A549 (cell line): ENCODE measurements at regions not wholly inside any gene's neighbourhood (a gene's known extent, or its start where the extent isn't known, plus 50 kb on each side); places are given as distances from the start of the nearest gene placed in this dataset.

ENCODE experiments used
- CBX8 ChIP-seq: fragments of 200-600 bp; sonication (generic); IDR thresholded peaks from 2 replicates; pipeline ENCODE4 v1.6.1; 2016
- CEBPB ChIP-seq, 2 experiments: fragments of >200 bp in 1 of 2; sonication (Bioruptor Twin) in 1 of 2; formaldehyde crosslinking in 1 of 2; IDR thresholded peaks; 2 replicates each; pipeline ENCODE4 v1.6.1; 2012 to 2016
- CHD2 ChIP-seq: fragments of 150-350 bp; IDR thresholded peaks from 2 replicates; pipeline ENCODE4 v1.6.1; 2014; ENCODE audit warnings: low read length; ENCODE audit not compliant: partially characterized antibody
- EP300 ChIP-seq, 2 experiments: fragments of >200 bp; sonication (Bioruptor Twin); formaldehyde crosslinking; IDR thresholded peaks; 2 replicates in 1 of 2; 3 replicates in 1 of 2; pipeline ENCODE4 v1.6.1; 2016 to 2017
- HOXB13 ChIP-seq: fragments of 250-450 bp; sonication (Bioruptor Pico); IDR thresholded peaks from 2 replicates; pipeline ENCODE4 v1.5.0; 2020; ENCODE audit warnings: low read depth, mild to moderate bottlenecking, moderate library complexity
- POLR2A ChIP-seq: IDR thresholded peaks from 2 replicates; pipeline ENCODE4 v1.6.1; 2012; ENCODE audit warnings: mild to moderate bottlenecking, low read length
- RAD21 ChIP-seq, 2 experiments: fragments of >200 bp in 1 of 2; sonication (Bioruptor Twin) in 1 of 2; formaldehyde crosslinking in 1 of 2; IDR thresholded peaks in 1 of 2; conservative IDR thresholded peaks in 1 of 2; 2 replicates in 1 of 2; 3 replicates in 1 of 2; pipeline ENCODE4 v1.6.1; 2012 to 2018; ENCODE audit warnings: inconsistent platforms in 1 of 2
- TF ChIP-seq, protein P1 (sequence below): fragments of >200 bp; sonication (Bioruptor Twin); formaldehyde crosslinking; IDR thresholded peaks from 3 replicates; pipeline ENCODE4 v1.5.1; 2016
- TF ChIP-seq, protein P2 (sequence below): fragments of >200 bp; sonication (Bioruptor Twin); formaldehyde crosslinking; IDR thresholded peaks from 2 replicates; pipeline ENCODE4 v1.6.1; 2016
- TF ChIP-seq, protein P3 (sequence below): IDR thresholded peaks from 2 replicates; pipeline ENCODE4 v1.6.1; 2012
- TF ChIP-seq, protein P4 (sequence below): fragments of 150-350 bp; IDR thresholded peaks from 2 replicates; pipeline ENCODE4 v1.6.1; 2014; ENCODE audit warnings: low read depth, mild to moderate bottlenecking, low read length
- TF ChIP-seq, protein P5 (sequence below): fragments of 200-600 bp; sonication (generic); IDR thresholded peaks from 2 replicates; pipeline ENCODE4 v1.6.1; 2016; ENCODE audit warnings: antibody characterized with exemption, mild to moderate bottlenecking, moderate library complexity

DNA sequence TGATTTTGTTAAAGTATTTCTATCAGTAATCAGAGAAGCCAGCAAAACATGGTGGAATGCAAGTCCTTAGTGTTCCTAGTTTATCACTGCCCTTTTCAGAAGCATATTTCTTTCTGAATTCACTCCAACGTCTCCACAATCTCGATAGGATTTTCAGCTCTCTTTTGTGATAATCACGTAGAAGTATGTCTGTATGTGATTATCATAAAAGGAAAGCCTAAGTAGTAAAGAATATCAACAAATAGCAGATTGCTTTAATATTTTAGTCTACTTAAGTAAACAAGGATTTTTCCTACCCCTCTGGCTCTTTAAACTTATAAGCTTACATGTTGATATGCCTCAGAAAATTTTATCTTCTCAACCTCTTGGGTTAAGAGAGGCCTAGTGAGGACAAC, 147.4 kb upstream of the NUDT4 start:
- TF ChIP-seq CEBPB (IDR thresholded peaks at IDR 0.05) (no peak), CHD2 (no peak), POLR2A (no peak), HOXB13 (CRISPR knock-in tag) (no peak), RAD21 (conservative IDR thresholded peaks at IDR 0.05 in 1 of 2, IDR thresholded peaks at IDR 0.05 in 1 of 2) (no peak), EP300 (IDR thresholded peaks at IDR 0.05) (no peak), CBX8 (no peak)
- TF ChIP-seq, protein P1, sequence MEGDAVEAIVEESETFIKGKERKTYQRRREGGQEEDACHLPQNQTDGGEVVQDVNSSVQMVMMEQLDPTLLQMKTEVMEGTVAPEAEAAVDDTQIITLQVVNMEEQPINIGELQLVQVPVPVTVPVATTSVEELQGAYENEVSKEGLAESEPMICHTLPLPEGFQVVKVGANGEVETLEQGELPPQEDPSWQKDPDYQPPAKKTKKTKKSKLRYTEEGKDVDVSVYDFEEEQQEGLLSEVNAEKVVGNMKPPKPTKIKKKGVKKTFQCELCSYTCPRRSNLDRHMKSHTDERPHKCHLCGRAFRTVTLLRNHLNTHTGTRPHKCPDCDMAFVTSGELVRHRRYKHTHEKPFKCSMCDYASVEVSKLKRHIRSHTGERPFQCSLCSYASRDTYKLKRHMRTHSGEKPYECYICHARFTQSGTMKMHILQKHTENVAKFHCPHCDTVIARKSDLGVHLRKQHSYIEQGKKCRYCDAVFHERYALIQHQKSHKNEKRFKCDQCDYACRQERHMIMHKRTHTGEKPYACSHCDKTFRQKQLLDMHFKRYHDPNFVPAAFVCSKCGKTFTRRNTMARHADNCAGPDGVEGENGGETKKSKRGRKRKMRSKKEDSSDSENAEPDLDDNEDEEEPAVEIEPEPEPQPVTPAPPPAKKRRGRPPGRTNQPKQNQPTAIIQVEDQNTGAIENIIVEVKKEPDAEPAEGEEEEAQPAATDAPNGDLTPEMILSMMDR: no peak
- TF ChIP-seq, protein P2, sequence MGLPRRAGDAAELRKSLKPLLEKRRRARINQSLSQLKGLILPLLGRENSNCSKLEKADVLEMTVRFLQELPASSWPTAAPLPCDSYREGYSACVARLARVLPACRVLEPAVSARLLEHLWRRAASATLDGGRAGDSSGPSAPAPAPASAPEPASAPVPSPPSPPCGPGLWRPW: no peak
- TF ChIP-seq, protein P3, sequence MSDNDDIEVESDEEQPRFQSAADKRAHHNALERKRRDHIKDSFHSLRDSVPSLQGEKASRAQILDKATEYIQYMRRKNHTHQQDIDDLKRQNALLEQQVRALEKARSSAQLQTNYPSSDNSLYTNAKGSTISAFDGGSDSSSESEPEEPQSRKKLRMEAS: no peak
- TF ChIP-seq, protein P4, sequence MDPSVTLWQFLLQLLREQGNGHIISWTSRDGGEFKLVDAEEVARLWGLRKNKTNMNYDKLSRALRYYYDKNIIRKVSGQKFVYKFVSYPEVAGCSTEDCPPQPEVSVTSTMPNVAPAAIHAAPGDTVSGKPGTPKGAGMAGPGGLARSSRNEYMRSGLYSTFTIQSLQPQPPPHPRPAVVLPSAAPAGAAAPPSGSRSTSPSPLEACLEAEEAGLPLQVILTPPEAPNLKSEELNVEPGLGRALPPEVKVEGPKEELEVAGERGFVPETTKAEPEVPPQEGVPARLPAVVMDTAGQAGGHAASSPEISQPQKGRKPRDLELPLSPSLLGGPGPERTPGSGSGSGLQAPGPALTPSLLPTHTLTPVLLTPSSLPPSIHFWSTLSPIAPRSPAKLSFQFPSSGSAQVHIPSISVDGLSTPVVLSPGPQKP: no peak
- TF ChIP-seq, protein P5, sequence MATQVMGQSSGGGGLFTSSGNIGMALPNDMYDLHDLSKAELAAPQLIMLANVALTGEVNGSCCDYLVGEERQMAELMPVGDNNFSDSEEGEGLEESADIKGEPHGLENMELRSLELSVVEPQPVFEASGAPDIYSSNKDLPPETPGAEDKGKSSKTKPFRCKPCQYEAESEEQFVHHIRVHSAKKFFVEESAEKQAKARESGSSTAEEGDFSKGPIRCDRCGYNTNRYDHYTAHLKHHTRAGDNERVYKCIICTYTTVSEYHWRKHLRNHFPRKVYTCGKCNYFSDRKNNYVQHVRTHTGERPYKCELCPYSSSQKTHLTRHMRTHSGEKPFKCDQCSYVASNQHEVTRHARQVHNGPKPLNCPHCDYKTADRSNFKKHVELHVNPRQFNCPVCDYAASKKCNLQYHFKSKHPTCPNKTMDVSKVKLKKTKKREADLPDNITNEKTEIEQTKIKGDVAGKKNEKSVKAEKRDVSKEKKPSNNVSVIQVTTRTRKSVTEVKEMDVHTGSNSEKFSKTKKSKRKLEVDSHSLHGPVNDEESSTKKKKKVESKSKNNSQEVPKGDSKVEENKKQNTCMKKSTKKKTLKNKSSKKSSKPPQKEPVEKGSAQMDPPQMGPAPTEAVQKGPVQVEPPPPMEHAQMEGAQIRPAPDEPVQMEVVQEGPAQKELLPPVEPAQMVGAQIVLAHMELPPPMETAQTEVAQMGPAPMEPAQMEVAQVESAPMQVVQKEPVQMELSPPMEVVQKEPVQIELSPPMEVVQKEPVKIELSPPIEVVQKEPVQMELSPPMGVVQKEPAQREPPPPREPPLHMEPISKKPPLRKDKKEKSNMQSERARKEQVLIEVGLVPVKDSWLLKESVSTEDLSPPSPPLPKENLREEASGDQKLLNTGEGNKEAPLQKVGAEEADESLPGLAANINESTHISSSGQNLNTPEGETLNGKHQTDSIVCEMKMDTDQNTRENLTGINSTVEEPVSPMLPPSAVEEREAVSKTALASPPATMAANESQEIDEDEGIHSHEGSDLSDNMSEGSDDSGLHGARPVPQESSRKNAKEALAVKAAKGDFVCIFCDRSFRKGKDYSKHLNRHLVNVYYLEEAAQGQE: no peak
